B cell (primary cell): ENCODE measurements at regions not wholly inside any gene's neighbourhood (a gene's known extent, or its start where the extent isn't known, plus 50 kb on each side); places are given as distances from the start of the nearest gene placed in this dataset.

Experiments
- ATAC-seq: fragments of 200-7000 bp; cut with Tn5 transposase; one replicate; pipeline ENCODE4 v1.10.0; 2021; ENCODE audit warnings: low read depth, mild to moderate bottlenecking, moderate number of reproducible peaks, moderate library complexity
- CTCF ChIA-PET: fragments of 350-600 bp; sonication (Branson Sonifier 250); formaldehyde crosslinking; loops from one replicate; lab custom pipeline; 2021; ENCODE audit warnings: antibody characterized with exemption, inconsistent platforms; lab: Charles Lee
- POLR2A ChIA-PET: fragments of 350-600 bp; sonication (Branson Sonifier 250); formaldehyde crosslinking; loops from one replicate; lab custom pipeline; 2021; ENCODE audit warnings: antibody characterized with exemption; lab: Charles Lee
- DNase-seq: peaks from one replicate; pipeline ENCODE4 v3.0.0; 2013
- H2AFZ ChIP-seq: 2 replicates; pipeline ENCODE4 v1.6.1; 2012; ENCODE audit warnings: mild to moderate bottlenecking, low read depth, low read length; ENCODE audit not compliant: insufficient read depth, poor library complexity, severe bottlenecking
- H3K27ac ChIP-seq, 2 donors: 1 replicate in 1 of 2; 2 replicates in 1 of 2; pipeline ENCODE4 v1.5.1; 2012 to 2013; ENCODE audit warnings: low read length in 2 of 2, mild to moderate bottlenecking in 2 of 2, moderate library complexity in 1 of 2
- H3K27me3 ChIP-seq, 4 experiments: fragments of 200-600 bp in 1 of 4; sonication (generic) in 1 of 4; replicated peaks in 1 of 4; 1 replicate in 2 of 4; 2 replicates in 2 of 4; pipeline versions ENCODE4 v1.6.1 to v1.7.0; 2013 to 2016; ENCODE audit warnings: low read length in 3 of 4, mild to moderate bottlenecking in 2 of 4, mixed read lengths in 1 of 4, moderate library complexity in 1 of 4; ENCODE audit not compliant: insufficient read depth in 4 of 4, control insufficient read depth in 3 of 4; ENCODE audit errors: control extremely low read depth in 1 of 4
- H3K36me3 ChIP-seq, 2 experiments: replicated peaks in 1 of 2; 1 replicate in 1 of 2; 2 replicates in 1 of 2; pipeline versions ENCODE4 v1.6.1 to v1.7.1; 2013; ENCODE audit warnings: low read length in 1 of 2; ENCODE audit not compliant: insufficient read depth in 2 of 2, control insufficient read depth in 1 of 2; ENCODE audit errors: control extremely low read depth in 1 of 2, extremely low read depth in 1 of 2
- H3K4me1 ChIP-seq, 2 donors: fragments of 200-600 bp in 1 of 2; sonication (generic) in 1 of 2; 1 replicate in 1 of 2; 2 replicates in 1 of 2; pipeline versions ENCODE4 v1.5.1 to v1.6.1; 2013 to 2017; ENCODE audit warnings: low read length in 2 of 2; ENCODE audit not compliant: control insufficient read depth in 2 of 2, insufficient read depth in 2 of 2
- H3K4me2 ChIP-seq: replicated peaks from 2 replicates; pipeline ENCODE3; 2012; ENCODE audit warnings: mild to moderate bottlenecking, low read depth, low read length; ENCODE audit not compliant: poor library complexity, severe bottlenecking
- H3K4me3 ChIP-seq, 5 experiments: fragments of 200-600 bp in 1 of 5; sonication (generic) in 1 of 5; 1 replicate in 3 of 5; 2 replicates in 2 of 5; pipeline versions ENCODE4 v1.5.1 to v1.7.0; 2011 to 2016; ENCODE audit warnings: low read length in 4 of 5, mild to moderate bottlenecking in 4 of 5, low read depth in 2 of 5, control low read depth in 1 of 5, moderate library complexity in 1 of 5; ENCODE audit not compliant: insufficient read depth in 1 of 5; ENCODE audit errors: control extremely low read depth in 1 of 5, extremely low read depth in 1 of 5
- H3K79me2 ChIP-seq: fragments of 200-600 bp; sonication (generic); one replicate; pipeline ENCODE4 v1.6.0; 2016; ENCODE audit warnings: low read length; ENCODE audit not compliant: control insufficient read depth, insufficient read depth
- H3K9ac ChIP-seq: fragments of 200-600 bp; sonication (generic); 2 replicates; pipeline ENCODE4 v1.6.1; 2017; ENCODE audit warnings: mild to moderate bottlenecking, low read length, moderate library complexity
- H3K9me3 ChIP-seq, 3 donors: one replicate each; pipeline versions ENCODE4 v1.6.1 to v1.7.1; 2013; ENCODE audit warnings: low read length in 2 of 3; ENCODE audit not compliant: control insufficient read depth in 2 of 3, insufficient read depth in 1 of 3; ENCODE audit errors: control extremely low read depth in 1 of 3
- H4K20me1 ChIP-seq: 2 replicates; pipeline ENCODE4 v1.6.0; 2012; ENCODE audit warnings: mild to moderate bottlenecking, low read length; ENCODE audit not compliant: insufficient read depth, control insufficient read depth, poor library complexity, severe bottlenecking
- H3K27ac Mint-ChIP-seq: one replicate; pipeline ENCODE4 v1.8.0; 2021; ENCODE audit warnings: mixed read lengths
- H3K27me3 Mint-ChIP-seq: one replicate; pipeline ENCODE4 v1.8.0; 2021; ENCODE audit warnings: mixed read lengths
- H3K4me1 Mint-ChIP-seq: one replicate; pipeline ENCODE4 v1.8.0; 2021; ENCODE audit warnings: mixed read lengths
- H3K4me3 Mint-ChIP-seq: one replicate; pipeline ENCODE4 v1.8.0; 2021; ENCODE audit warnings: mixed read lengths
- H3K9me3 Mint-ChIP-seq: one replicate; pipeline ENCODE4 v1.8.0; 2022; ENCODE audit warnings: mixed read lengths; ENCODE audit not compliant: insufficient read depth
- EZH2 ChIP-seq: IDR thresholded peaks from 2 replicates; pipeline ENCODE4 v1.6.1; 2012; ENCODE audit warnings: borderline replicate concordance, low read depth, mild to moderate bottlenecking, moderate library complexity, low read length; ENCODE audit not compliant: insufficient read depth, poor library complexity, severe bottlenecking
- WGBS: methylation state at CpG from one replicate; pipeline ENCODE4 v1.1.5; 2013; ENCODE audit warnings: missing lambda C conversion rate; ENCODE audit not compliant: insufficient coverage; 5-methylcytosine and 5-hydroxymethylcytosine counted together
- intact Hi-C: fragments of 100-400 bp; cut with micrococcal nuclease; formaldehyde crosslinking; loops from one replicate; pipeline ENCODE4 v1.10.0; 2022
- TF ChIP-seq, protein P1 (sequence below): fragments of 200-600 bp; IDR thresholded peaks from one replicate; pipeline ENCODE4 v1.8.0; 2022; ENCODE audit warnings: antibody characterized with exemption, mild to moderate bottlenecking

DNA sequence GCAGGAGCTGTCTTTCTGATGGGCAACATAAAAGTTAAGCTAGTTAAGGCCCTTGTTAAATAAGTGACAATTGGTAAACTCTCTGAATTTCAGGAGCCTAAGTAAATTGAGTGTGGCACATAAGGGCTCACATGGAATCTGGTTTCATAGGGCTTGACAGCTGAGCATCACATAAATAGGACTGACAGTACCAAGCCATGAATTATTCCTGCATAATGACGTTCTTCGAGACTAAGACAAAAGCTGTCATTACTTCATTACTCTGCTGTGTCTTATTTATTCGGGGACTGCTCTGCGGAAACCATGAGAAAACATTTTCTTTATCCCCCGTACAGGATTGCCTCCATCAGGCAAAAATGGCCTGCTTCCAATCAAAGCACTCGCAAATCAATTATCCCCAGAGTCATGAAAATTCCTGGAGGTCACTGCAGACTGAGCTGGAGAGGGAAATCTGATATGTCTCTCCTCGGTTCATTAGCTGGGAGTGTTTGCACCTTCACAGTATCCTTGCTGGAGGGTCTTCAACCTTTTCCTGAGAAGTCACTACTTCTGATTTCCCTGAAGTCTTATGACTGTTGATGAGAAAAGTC is 311.4 kb downstream of the CDH26 start:
- Histone ChIP-seq H3K4me3 (no peak overlapping the region), H3K27ac (no peak overlapping the region), H2AFZ (no peak overlapping the region), H3K9ac (no peak overlapping the region), H3K9me3 (no peaks in the 10 kb centered on the region), H3K4me2 (no peak overlapping the region), H3K36me3 (no peaks in the 10 kb centered on the region), H3K27me3 (no peaks in the 10 kb centered on the region), H3K4me1 (no peaks in the 10 kb centered on the region), H4K20me1 (no peaks in the 10 kb centered on the region), H3K79me2 (no peaks in the 10 kb centered on the region)
- CTCF ChIA-PET, result no interaction called here
- POLR2A ChIA-PET, result no interaction called here
- Mint-ChIP-seq H3K9me3 (no peaks in the 10 kb centered on the region), H3K4me3 (no peak overlapping the region), H3K27ac (no peak overlapping the region), H3K4me1 (no peaks in the 10 kb centered on the region), H3K27me3 (peaks cover 3% of the 10 kb centered on the region)
- 94% methylated on average over 5 of the region's 7 CpGs for WGBS
- no peak for TF ChIP-seq EZH2
- TF ChIP-seq, protein P1, sequence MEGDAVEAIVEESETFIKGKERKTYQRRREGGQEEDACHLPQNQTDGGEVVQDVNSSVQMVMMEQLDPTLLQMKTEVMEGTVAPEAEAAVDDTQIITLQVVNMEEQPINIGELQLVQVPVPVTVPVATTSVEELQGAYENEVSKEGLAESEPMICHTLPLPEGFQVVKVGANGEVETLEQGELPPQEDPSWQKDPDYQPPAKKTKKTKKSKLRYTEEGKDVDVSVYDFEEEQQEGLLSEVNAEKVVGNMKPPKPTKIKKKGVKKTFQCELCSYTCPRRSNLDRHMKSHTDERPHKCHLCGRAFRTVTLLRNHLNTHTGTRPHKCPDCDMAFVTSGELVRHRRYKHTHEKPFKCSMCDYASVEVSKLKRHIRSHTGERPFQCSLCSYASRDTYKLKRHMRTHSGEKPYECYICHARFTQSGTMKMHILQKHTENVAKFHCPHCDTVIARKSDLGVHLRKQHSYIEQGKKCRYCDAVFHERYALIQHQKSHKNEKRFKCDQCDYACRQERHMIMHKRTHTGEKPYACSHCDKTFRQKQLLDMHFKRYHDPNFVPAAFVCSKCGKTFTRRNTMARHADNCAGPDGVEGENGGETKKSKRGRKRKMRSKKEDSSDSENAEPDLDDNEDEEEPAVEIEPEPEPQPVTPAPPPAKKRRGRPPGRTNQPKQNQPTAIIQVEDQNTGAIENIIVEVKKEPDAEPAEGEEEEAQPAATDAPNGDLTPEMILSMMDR, result no peak
- ATAC-seq (no peak), DNase-seq (no peak)
- intact Hi-C loops, result no loop called here

DNA sequence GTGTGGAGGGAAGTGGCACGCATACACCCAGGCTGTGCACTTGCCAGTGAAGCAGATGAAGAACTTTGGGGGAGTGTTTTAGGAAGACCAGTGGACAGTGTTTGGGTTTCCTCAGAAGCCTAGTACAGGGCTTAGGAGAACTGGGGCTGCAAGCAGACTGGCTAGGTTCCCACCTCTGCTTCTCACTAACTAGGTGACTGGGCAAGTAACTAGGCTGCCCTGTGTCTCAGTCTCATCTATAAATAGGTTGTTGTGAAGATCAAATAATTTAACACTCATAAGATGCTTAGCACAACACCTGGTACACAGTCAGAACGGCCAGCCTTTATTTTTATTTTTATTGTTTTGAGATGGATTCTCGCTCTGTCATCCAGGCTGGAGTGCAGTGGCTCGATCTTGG is 312.1 kb downstream of the CDH26 start:
- peaks cover 3% of the 10 kb centered on the region for H3K27me3 Mint-ChIP-seq
- CTCF ChIA-PET, result no interaction called here
- DNase-seq, result no peak
- Histone ChIP-seq H3K4me1 (no peaks in the 10 kb centered on the region), H3K79me2 (no peaks in the 10 kb centered on the region), H4K20me1 (no peaks in the 10 kb centered on the region), H3K36me3 (no peaks in the 10 kb centered on the region), H3K4me3 (no peak overlapping the region), H3K9ac (no peak overlapping the region), H3K27me3 (no peaks in the 10 kb centered on the region), H3K4me2 (no peak overlapping the region), H3K27ac (no peak overlapping the region), H3K9me3 (no peaks in the 10 kb centered on the region), H2AFZ (no peak overlapping the region)
- no peak for TF ChIP-seq EZH2
- TF ChIP-seq, protein P1, result no peak
- POLR2A ChIA-PET, result no interaction called here
- ATAC-seq, result no peak
- no peaks in the 10 kb centered on the region for H3K4me1 Mint-ChIP-seq
- no peaks in the 10 kb centered on the region for H3K9me3 Mint-ChIP-seq
- no peak overlapping the region for H3K27ac Mint-ChIP-seq
- H3K4me3 Mint-ChIP-seq, result no peak overlapping the region
- WGBS, result 88% methylated on average over 2 of the region's 4 CpGs
- intact Hi-C loops, result no loop called here
